ENCODE measurements at regions not wholly inside any gene's neighbourhood (a gene's known extent, or its start where the extent isn't known, plus 50 kb on each side); places are given as distances from the start of the nearest gene placed in this dataset.

- Mint-ChIP-seq H3K36me3 (ENCODE audit: low read depth) (no peaks in the 10 kb centered on the region), H3K27ac (no peak overlapping the region), H3K4me3 (no peak overlapping the region), H3K9me3 (no peaks in the 10 kb centered on the region), H3K27me3 (no peaks in the 10 kb centered on the region), H3K4me1 (ENCODE audit: low read depth) (no peaks in the 10 kb centered on the region)
- no peak for TF ChIP-seq CTCF (IDR thresholded peaks at IDR 0.05)
- CTCF ChIA-PET, result no interaction called here
- no peak for DNase-seq
- intact Hi-C loops (cut with micrococcal nuclease), result no loop called here
- POLR2A ChIA-PET, result no interaction called here
- ATAC-seq, result no peak
These were observed 1489.8 kb upstream of the C9orf72 start for GRCh38 chr9:29063031-29063430.

GRCh38 chr9:29066141-29066640, 1492.9 kb upstream of the C9orf72 start:
- POLR2A ChIA-PET, result no interaction called here
- Mint-ChIP-seq H3K27me3 (no peaks in the 10 kb centered on the region), H3K9me3 (no peaks in the 10 kb centered on the region), H3K27ac (no peak overlapping the region), H3K4me3 (no peak overlapping the region), H3K4me1 (ENCODE audit: low read depth) (no peaks in the 10 kb centered on the region), H3K36me3 (ENCODE audit: low read depth) (no peaks in the 10 kb centered on the region)
- no peak for DNase-seq
- no peak for ATAC-seq
- CTCF ChIA-PET, result no interaction called here
- TF ChIP-seq CTCF (IDR thresholded peaks at IDR 0.05), result no peak
- intact Hi-C loops (cut with micrococcal nuclease), result no loop called here

- H3K4me3 Mint-ChIP-seq, result no peak overlapping the region
- ATAC-seq (no peak), DNase-seq (no peak)
- H3K4me1 Mint-ChIP-seq (ENCODE audit: low read depth), result no peaks in the 10 kb centered on the region
- intact Hi-C loops (cut with micrococcal nuclease), result no loop called here
- TF ChIP-seq CTCF (IDR thresholded peaks at IDR 0.05), result no peak
- no peaks in the 10 kb centered on the region for H3K36me3 Mint-ChIP-seq (ENCODE audit: low read depth)
- POLR2A ChIA-PET, result no interaction called here
- no peaks in the 10 kb centered on the region for H3K9me3 Mint-ChIP-seq
- H3K27ac Mint-ChIP-seq, result no peak overlapping the region
- H3K27me3 Mint-ChIP-seq, result no peaks in the 10 kb centered on the region
- CTCF ChIA-PET, result interaction anchor here (0.7 kb wide), 1 partner anchor 229 kb away, joined by 3 read pairs; no protein-coding TSS in a partner anchor
These were observed 1495.2 kb upstream of the C9orf72 start for GRCh38 chr9:29068461-29068860.

GRCh38 chr9:29069376-29069775, 1496.1 kb upstream of the C9orf72 start:
- POLR2A ChIA-PET, result no interaction called here
- no peak for ATAC-seq
- DNase-seq, result no peak
- Mint-ChIP-seq H3K27ac (no peak overlapping the region), H3K4me1 (ENCODE audit: low read depth) (no peaks in the 10 kb centered on the region), H3K27me3 (no peaks in the 10 kb centered on the region), H3K36me3 (ENCODE audit: low read depth) (no peaks in the 10 kb centered on the region), H3K4me3 (no peak overlapping the region), H3K9me3 (no peaks in the 10 kb centered on the region)
- CTCF ChIA-PET, result no interaction called here
- intact Hi-C loops (cut with micrococcal nuclease), result no loop called here
- TF ChIP-seq CTCF (IDR thresholded peaks at IDR 0.05), result no peak

GRCh38 chr9:29078063-29078666, 1504.9 kb upstream of the C9orf72 start:
- Mint-ChIP-seq H3K4me3 (no peak overlapping the region), H3K4me1 (ENCODE audit: low read depth) (no peaks in the 10 kb centered on the region), H3K9me3 (peaks cover 8% of the 10 kb centered on the region), H3K27ac (no peak overlapping the region), H3K27me3 (no peaks in the 10 kb centered on the region), H3K36me3 (ENCODE audit: low read depth) (no peaks in the 10 kb centered on the region)
- intact Hi-C loops (cut with micrococcal nuclease), result no loop called here
- CTCF ChIA-PET, result no interaction called here
- TF ChIP-seq CTCF (IDR thresholded peaks at IDR 0.05), result no peak
- ATAC-seq, result no peak
- POLR2A ChIA-PET, result no interaction called here
- no peak for DNase-seq
